ENCODE measurements at regions not wholly inside any gene's neighbourhood (a gene's known extent, or its start where the extent isn't known, plus 50 kb on each side); places are given as distances from the start of the nearest gene placed in this dataset.

DNA sequence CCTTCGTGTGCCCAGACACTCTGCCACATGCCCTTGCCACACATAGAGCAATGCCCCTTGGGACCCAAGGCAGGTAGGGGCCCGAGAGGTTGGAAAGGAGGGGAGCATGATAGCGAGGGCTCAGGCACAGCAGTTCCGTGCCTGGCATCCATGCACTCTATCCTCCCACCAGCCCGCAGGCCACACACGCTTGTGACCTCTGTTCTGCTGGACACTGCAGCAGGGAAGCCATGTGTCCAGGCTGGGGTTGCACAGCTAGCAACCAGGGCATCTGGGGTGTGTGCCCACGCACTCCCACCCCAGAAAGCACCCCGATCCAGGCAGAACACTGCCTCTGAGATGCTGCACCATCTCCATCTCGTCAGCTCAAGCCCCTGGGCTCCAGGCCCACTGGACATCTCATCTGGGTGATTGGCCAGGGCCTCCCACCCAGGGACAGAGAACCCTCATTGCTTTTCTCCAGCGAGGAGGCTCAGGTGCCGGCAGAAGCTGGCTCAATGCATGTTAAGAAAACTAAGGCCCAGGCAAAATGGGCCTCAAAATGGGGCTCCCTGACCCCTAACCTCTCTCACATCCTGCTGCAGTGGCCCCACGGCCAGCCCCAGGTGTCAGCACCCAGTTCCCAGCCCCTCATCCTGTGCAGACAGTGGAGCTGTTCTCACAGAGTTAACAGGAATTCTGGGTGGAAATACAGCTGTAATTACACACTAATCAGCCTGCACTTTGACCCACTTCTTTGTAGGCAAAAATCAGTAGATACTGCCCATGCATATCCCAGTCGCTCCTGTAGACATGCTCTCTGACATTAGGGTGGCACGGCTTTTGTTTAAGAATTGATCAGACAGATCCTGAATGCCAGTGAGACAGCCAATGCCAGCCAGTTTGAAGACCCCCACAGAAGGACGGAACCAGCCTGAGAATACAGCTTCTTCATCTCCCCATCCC, 173.9 kb upstream of the B3GAT1 start:
- no peaks in the 10 kb centered on the region; a peak in 2 of 7 replicates for H3K27me3 ChIP-seq (replicated peaks in 1 of 4; ENCODE audit: control insufficient read depth in 3 of 4, extremely low read depth in 1 of 4, insufficient read depth in 3 of 4, low read length in 3 of 4)
- no peak overlapping the region for H2BK15ac ChIP-seq (ENCODE audit: low read length)
- no peak overlapping the region; the same call in 1 of the 2 replicates for H3K18ac ChIP-seq (ENCODE audit: extremely low read depth, low read length)
- no peak overlapping the region for H3K4me2 ChIP-seq (ENCODE audit: insufficient read depth in 1 of 2, low read depth in 2 of 2, low read length in 2 of 2)
- H3K23ac ChIP-seq (ENCODE audit: insufficient read length), result no peak overlapping the region
- no peak overlapping the region for H3K56ac ChIP-seq (replicated peaks; ENCODE audit: insufficient read length, low read depth, low read length)
- H3K27ac ChIP-seq (ENCODE audit: low read depth, low read length), result no peak overlapping the region
- DNase-seq (ENCODE audit: low read depth in 1 of 2, low spot score in 2 of 2) (peak in 1 of 2 experiments; percentile 37), FAIRE-seq (no peak)
- H2BK120ac ChIP-seq (replicated peaks; ENCODE audit: low read depth, low read length), result no peak overlapping the region
- 90% methylated on average over 15 of the region's 15 CpGs; no CpG with 5 or more reads in 1 of the 2 experiments for WGBS, 2 experiments (ENCODE audit: extremely low coverage in 1 of 2, insufficient coverage in 1 of 2, insufficient read length in 1 of 2, insufficient replicate concordance in 2 of 2, low coverage in 1 of 2, low lambda C conversion rate in 2 of 2, missing lambda C conversion rate in 1 of 2)
- no peak overlapping the region for H2AK5ac ChIP-seq (ENCODE audit: low read depth, low read length)
- H3K4ac ChIP-seq (replicated peaks; ENCODE audit: insufficient read length, low read depth, low read length), result no peak overlapping the region
- H3K4me1 ChIP-seq (replicated peaks in 1 of 4; ENCODE audit: control insufficient read depth in 3 of 4, insufficient read depth in 4 of 4, low read length in 3 of 4), result peaks cover 0 to 5% (median 0%) of the 10 kb centered on the region in 4 experiments; a peak in 1 of 7 replicates
- no peak overlapping the region for H3K9ac ChIP-seq (replicated peaks in 1 of 4; ENCODE audit: extremely low read depth in 1 of 4, low read depth in 3 of 4, low read length in 3 of 4)
- H3K23me2 ChIP-seq (ENCODE audit: low read depth, low read length), result no peaks in the 10 kb centered on the region
- no peak overlapping the region for H4K8ac ChIP-seq (ENCODE audit: extremely low read depth, insufficient read depth, low read length)
- H3K14ac ChIP-seq (ENCODE audit: insufficient read length), result no peak overlapping the region
- H2BK12ac ChIP-seq (ENCODE audit: low read depth, low read length), result no peak overlapping the region; the same call in 1 of the 2 replicates
- CTCF ChIA-PET (ENCODE audit: partially characterized antibody), result interaction anchor here (0.8 to 1.9 kb wide), 7 partner anchors 9 to 490 kb away, joined by 3 to 5 read pairs (median 4); no protein-coding TSS in a partner anchor
- no peak for TF ChIP-seq POU5F1 (IDR thresholded peaks at IDR 0.05; ENCODE audit: low read depth, low read length)
- TF ChIP-seq JUN (IDR thresholded peaks at IDR 0.05; ENCODE audit: low read depth, low read length), result no peak
- no peak for TF ChIP-seq NANOG (IDR thresholded peaks at IDR 0.05; ENCODE audit: insufficient read depth, low read depth, low read length, poor library complexity, severe bottlenecking)
- no peak for TF ChIP-seq TEAD4 (IDR thresholded peaks at IDR 0.05; ENCODE audit: low read depth, low read length)
- H4K5ac ChIP-seq (ENCODE audit: insufficient read length, low read depth, low read length), result no peak overlapping the region
- no peak overlapping the region for H2BK5ac ChIP-seq (ENCODE audit: low read depth, low read length)
- H3K4me3 ChIP-seq (ENCODE audit: extremely low read depth in 1 of 4, insufficient read depth in 2 of 4, low read depth in 3 of 4, low read length in 4 of 4), result no peak overlapping the region
- no peak overlapping the region for H2BK20ac ChIP-seq (ENCODE audit: low read length)
- POLR2A ChIA-PET (ENCODE audit: partially characterized antibody), result no interaction called here
- no peaks in the 10 kb centered on the region for H3K9me3 ChIP-seq (ENCODE audit: insufficient read depth in 2 of 2, low read depth in 1 of 2, low read length in 1 of 2)
- no peaks in the 10 kb centered on the region for H3K36me3 ChIP-seq (ENCODE audit: control insufficient read depth in 2 of 4, insufficient read depth in 4 of 4, low read length in 3 of 4)
- H3K79me2 ChIP-seq (ENCODE audit: control insufficient read depth in 1 of 2, insufficient read depth in 2 of 2, low read length in 2 of 2), result no peaks in the 10 kb centered on the region
- no peak overlapping the region for H2AFZ ChIP-seq (ENCODE audit: low read length)
- no peaks in the 10 kb centered on the region for H4K20me1 ChIP-seq (replicated peaks in 1 of 2; ENCODE audit: control insufficient read depth in 1 of 2, insufficient read depth in 2 of 2, low read length in 2 of 2)
- H3K79me1 ChIP-seq (ENCODE audit: low read depth, low read length), result no peaks in the 10 kb centered on the region
- H4K91ac ChIP-seq (replicated peaks; ENCODE audit: insufficient read length, low read length), result no peak overlapping the region
